KG1 (cell line): ENCODE measurements at regions not wholly inside any gene's neighbourhood (a gene's known extent, or its start where the extent isn't known, plus 50 kb on each side); places are given as distances from the start of the nearest gene placed in this dataset.
"Not testable (repeated sequence)": the region's sequence is repeated elsewhere in the genome, so short reads cannot be mapped to it uniquely, and the experiment has no call there.

Experiments
- DNase-seq: peaks from one replicate; lab custom pipeline; 2025; lab: John Stamatoyannopoulos, UW

GRCh38 chr2:236375973-236376476 is 111.8 kb upstream of the ASB18 start:
- DNase-seq: no peak

- no peak for DNase-seq
Measured at GRCh38 chr2:236376566-236377244, 112.5 kb upstream of the ASB18 start.

- DNase-seq: no peak
Measured at GRCh38 chr2:236380051-236380612, 115.9 kb upstream of the ASB18 start.

- not testable (repeated sequence) for DNase-seq
Measured at GRCh38 chr2:236381253-236381652, 117.0 kb upstream of the ASB18 start.

GRCh38 chr2:236389284-236390216 is 125.3 kb upstream of the ASB18 start:
- DNase-seq: not testable (repeated sequence)

GRCh38 chr2:236393101-236393500 is 128.9 kb upstream of the ASB18 start:
- DNase-seq: no peak

- no peak for DNase-seq
Measured at GRCh38 chr2:236393581-236393980, 129.4 kb upstream of the ASB18 start.

GRCh38 chr2:236394571-236394970 is 130.4 kb upstream of the ASB18 start:
- DNase-seq: no peak

- no peak for DNase-seq
Measured at GRCh38 chr2:236395067-236395466, 130.9 kb upstream of the ASB18 start.

- DNase-seq: no peak
Measured at GRCh38 chr2:236396818-236397350, 132.7 kb upstream of the ASB18 start.

GRCh38 chr2:236397681-236398080 is 133.5 kb upstream of the ASB18 start:
- DNase-seq: no peak

GRCh38 chr2:236399409-236399808 is 135.2 kb upstream of the ASB18 start:
- no peak for DNase-seq

GRCh38 chr2:236400046-236400574 is 135.9 kb upstream of the ASB18 start:
- DNase-seq: no peak

GRCh38 chr2:236400594-236401360 is 136.6 kb upstream of the ASB18 start:
- no peak for DNase-seq

GRCh38 chr2:236402033-236402790 is 138.0 kb upstream of the ASB18 start:
- no peak for DNase-seq

GRCh38 chr2:236403125-236403524 is 138.9 kb upstream of the ASB18 start:
- DNase-seq: no peak

GRCh38 chr2:236403811-236404210 is 139.6 kb upstream of the ASB18 start:
- DNase-seq: no peak

GRCh38 chr2:236404346-236404745 is 140.1 kb upstream of the ASB18 start:
- DNase-seq: no peak

GRCh38 chr2:236405357-236405756 is 141.2 kb upstream of the ASB18 start:
- no peak for DNase-seq

- DNase-seq: no peak
Measured at GRCh38 chr2:236408090-236408489, 143.9 kb upstream of the ASB18 start.

GRCh38 chr2:236408786-236409185 is 144.6 kb upstream of the ASB18 start:
- DNase-seq: no peak
